HepG2 (cell line): ENCODE measurements at regions not wholly inside any gene's neighbourhood (a gene's known extent, or its start where the extent isn't known, plus 50 kb on each side); places are given as distances from the start of the nearest gene placed in this dataset.

Experiments
- EZH2 ChIP-seq: conservative IDR thresholded peaks from 2 replicates; pipeline ENCODE4 v1.6.1; 2012; ENCODE audit warnings: mild to moderate bottlenecking, low read depth, low read length, moderate library complexity
- KIAA2018 ChIP-seq: sonication (generic); formaldehyde crosslinking; IDR thresholded peaks from 2 replicates; pipeline ENCODE4 v1.5.0; 2020; ENCODE audit warnings: mild to moderate bottlenecking, missing genetic modification reagents, borderline replicate concordance
- ZNF3 ChIP-seq: IDR thresholded peaks from 2 replicates; pipeline ENCODE4 v1.7.0; 2017; ENCODE audit warnings: inconsistent platforms

- TF ChIP-seq EZH2 (no peak), ZNF3 (CRISPR knock-in tag) (no peak), KIAA2018 (CRISPR knock-in tag) (no peak)
These were observed 103.3 kb upstream of the GDF10 start for GRCh38 chr10:47196691-47197090.
